Ovary (tissue), 7 donors: ENCODE measurements at regions not wholly inside any gene's neighbourhood (a gene's known extent, or its start where the extent isn't known, plus 50 kb on each side); places are given as distances from the start of the nearest gene placed in this dataset.

Experiments used
- DNase-seq, 5 donors: peaks; one replicate each; pipeline ENCODE4 v3.0.0-alpha.2; 2019 to 2020
- H3K27ac ChIP-seq, 2 donors: fragments of 200-600 bp; one replicate each; pipeline versions ENCODE4 v1.5.1 to v1.8.0; 2019 to 2022
- H3K27me3 ChIP-seq: fragments of 200-600 bp; one replicate; pipeline ENCODE4 v1.8.0; 2022
- H3K36me3 ChIP-seq: fragments of 200-600 bp; sonication (generic); one replicate; pipeline ENCODE4 v1.5.1; 2019
- H3K4me1 ChIP-seq: one replicate; pipeline ENCODE4 v1.8.1; 2013; ENCODE audit warnings: mild to moderate bottlenecking, moderate library complexity; ENCODE audit not compliant: insufficient read depth
- H3K4me3 ChIP-seq: fragments of 200-600 bp; sonication (generic); one replicate; pipeline ENCODE4 v1.5.1; 2017
- H3K9me3 ChIP-seq, 2 donors: fragments of 200-600 bp in 1 of 2; sonication (generic) in 1 of 2; one replicate each; pipeline versions ENCODE4 v1.5.1 to v1.8.1; 2013 to 2019; ENCODE audit warnings: mild to moderate bottlenecking in 1 of 2, moderate library complexity in 1 of 2
- CTCF ChIP-seq, 3 donors: fragments of 450-650 bp in 2 of 3; fragments of 200-600 bp in 1 of 3; IDR thresholded peaks; one replicate each; pipeline versions ENCODE4 v1.5.1 to v1.8.0; 2016 to 2022; ENCODE audit warnings: antibody characterized with exemption in 3 of 3, mild to moderate bottlenecking in 1 of 3
- EP300 ChIP-seq: sonication (generic); formaldehyde crosslinking; IDR thresholded peaks from one replicate; pipeline ENCODE4 v1.6.1; 2017; ENCODE audit warnings: antibody characterized with exemption
- POLR2A ChIP-seq: fragments of 450-650 bp; IDR thresholded peaks from one replicate; pipeline ENCODE4 v1.6.1; 2017; ENCODE audit warnings: antibody characterized with exemption, mild to moderate bottlenecking, moderate library complexity
- WGBS, 3 donors: extraction: QIAGEN DNeasy Blood & Tissue Kit in 1 of 3; methylation state at CpG; one replicate each; pipeline versions ENCODE4 v1.1.5 to v1.1.7; 2013 to 2017; 5-methylcytosine and 5-hydroxymethylcytosine counted together
- intact Hi-C, 4 donors: fragments of 100-400 bp; cut with DNase I; formaldehyde crosslinking; loops; one replicate each; pipeline versions ENCODE4 v1.11.0 to v1.15.1; 2022 to 2023
- donor health status: DM: no; HTN: no; CAD: no; lungs with moderate emphysema.
- donor health status: DM: no; HTN: no; CAD: no.
- donor health status: Bipolar disorder and iron deficiency.
- donor health status: DM: no; HTN: no; CAD: no.
- donor health status: DM: yes; HTN: yes; CAD: no.

GRCh38 chr12:107355612-107356011 lies 262.3 kb upstream of the CRY1 start:
- intact Hi-C loops: no loop called here
- Histone ChIP-seq H3K4me3 (no peak overlapping the region), H3K4me1 (no peaks in the 10 kb centered on the region), H3K27me3 (no peaks in the 10 kb centered on the region), H3K36me3 (no peaks in the 10 kb centered on the region), H3K27ac (no peak overlapping the region), H3K9me3 (no peaks in the 10 kb centered on the region)
- WGBS, 3 donors: 14 to 30% (median 14%) methylated on average over 1 of the region's 1 CpG
- TF ChIP-seq CTCF (IDR thresholded peaks at IDR 0.05) (no peak), POLR2A (no peak), EP300 (no peak)
- DNase-seq: no peak

- H3K4me3 ChIP-seq: no peak overlapping the region
- DNase-seq: no peak
- WGBS, 3 donors: 50 to 67% (median 50%) methylated on average over 7 of the region's 7 CpGs
- no peaks in the 10 kb centered on the region for H3K9me3 ChIP-seq
- no peak for TF ChIP-seq POLR2A
- TF ChIP-seq EP300: no peak
- TF ChIP-seq CTCF (IDR thresholded peaks at IDR 0.05): no peak
- H3K27ac ChIP-seq: no peak overlapping the region
- intact Hi-C loops: no loop called here
- no peaks in the 10 kb centered on the region for H3K4me1 ChIP-seq
- no peaks in the 10 kb centered on the region for H3K27me3 ChIP-seq
- H3K36me3 ChIP-seq: no peaks in the 10 kb centered on the region
Observed at GRCh38 chr12:107356266-107356936, 263.1 kb upstream of the CRY1 start.

GRCh38 chr12:107356937-107357295 lies 263.6 kb upstream of the CRY1 start:
- Histone ChIP-seq H3K4me3 (no peak overlapping the region), H3K9me3 (no peaks in the 10 kb centered on the region), H3K4me1 (no peaks in the 10 kb centered on the region), H3K27me3 (no peaks in the 10 kb centered on the region), H3K27ac (no peak overlapping the region), H3K36me3 (no peaks in the 10 kb centered on the region)
- TF ChIP-seq EP300: no peak
- no peak for TF ChIP-seq CTCF (IDR thresholded peaks at IDR 0.05)
- no peak for TF ChIP-seq POLR2A
- no peak for DNase-seq
- intact Hi-C loops: no loop called here
- 52 to 61% (median 57%) methylated on average over 2 of the region's 2 CpGs for WGBS, 3 donors

GRCh38 chr12:107359382-107359781 lies 266.0 kb upstream of the CRY1 start:
- DNase-seq: no peak
- Histone ChIP-seq H3K36me3 (no peaks in the 10 kb centered on the region), H3K27me3 (no peaks in the 10 kb centered on the region), H3K27ac (no peak overlapping the region), H3K4me3 (no peak overlapping the region), H3K4me1 (no peaks in the 10 kb centered on the region), H3K9me3 (no peaks in the 10 kb centered on the region)
- intact Hi-C loops: no loop called here
- TF ChIP-seq POLR2A (no peak), EP300 (no peak), CTCF (IDR thresholded peaks at IDR 0.05) (no peak)
- 35 to 55% (median 37%) methylated on average over 4 of the region's 4 CpGs for WGBS, 3 donors
